ENCODE measurements at regions not wholly inside any gene's neighbourhood (a gene's known extent, or its start where the extent isn't known, plus 50 kb on each side); places are given as distances from the start of the nearest gene placed in this dataset.
"Not testable (repeated sequence)": the region's sequence is repeated elsewhere in the genome, so short reads cannot be mapped to it uniquely, and the experiment has no call there.

- H3K4me3 Mint-ChIP-seq: no peak overlapping the region
- H3K4me1 Mint-ChIP-seq (ENCODE audit: low read depth): no peaks in the 10 kb centered on the region
- CTCF ChIA-PET: no interaction called here
- POLR2A ChIA-PET: no interaction called here
- no peak for ATAC-seq
- H3K27ac Mint-ChIP-seq: no peak overlapping the region
- H3K9me3 Mint-ChIP-seq (ENCODE audit: insufficient read depth): peaks cover 36% of the 10 kb centered on the region
- no peaks in the 10 kb centered on the region for H3K27me3 Mint-ChIP-seq (ENCODE audit: low read depth)
- DNase-seq: no peak
- no peaks in the 10 kb centered on the region for H3K36me3 Mint-ChIP-seq (ENCODE audit: low read depth)
These were observed 188.7 kb downstream of the RPAP3 start for GRCh38 chr12:47517122-47517521.

- Mint-ChIP-seq H3K27me3 (ENCODE audit: low read depth) (no peaks in the 10 kb centered on the region), H3K36me3 (ENCODE audit: low read depth) (no peaks in the 10 kb centered on the region), H3K9me3 (ENCODE audit: insufficient read depth) (peaks cover 14% of the 10 kb centered on the region), H3K4me1 (ENCODE audit: low read depth) (no peaks in the 10 kb centered on the region), H3K27ac (no peak overlapping the region), H3K4me3 (no peak overlapping the region)
- DNase-seq: no peak
- ChIA-PET CTCF (no interaction called here), POLR2A (no interaction called here)
- ATAC-seq: no peak
These were observed 196.4 kb downstream of the RPAP3 start for GRCh38 chr12:47509398-47509851.

- Mint-ChIP-seq H3K36me3 (ENCODE audit: low read depth) (no peaks in the 10 kb centered on the region), H3K27me3 (ENCODE audit: low read depth) (no peaks in the 10 kb centered on the region), H3K4me3 (no peak overlapping the region), H3K27ac (no peak overlapping the region), H3K4me1 (ENCODE audit: low read depth) (no peaks in the 10 kb centered on the region), H3K9me3 (ENCODE audit: insufficient read depth) (peaks cover 3% of the 10 kb centered on the region)
- DNase-seq (no peak), ATAC-seq (no peak)
- CTCF ChIA-PET: no interaction called here
- POLR2A ChIA-PET: no interaction called here
These were observed 198.6 kb downstream of the RPAP3 start for GRCh38 chr12:47507221-47507620.

GRCh38 chr12:47504775-47505446, 200.9 kb downstream of the RPAP3 start:
- Mint-ChIP-seq H3K4me3 (no peak overlapping the region), H3K27ac (no peak overlapping the region), H3K9me3 (ENCODE audit: insufficient read depth) (peaks cover 3% of the 10 kb centered on the region), H3K4me1 (ENCODE audit: low read depth) (no peaks in the 10 kb centered on the region), H3K36me3 (ENCODE audit: low read depth) (no peaks in the 10 kb centered on the region), H3K27me3 (ENCODE audit: low read depth) (no peaks in the 10 kb centered on the region)
- ChIA-PET POLR2A (no interaction called here), CTCF (no interaction called here)
- ATAC-seq: no peak
- DNase-seq: no peak

- no peaks in the 10 kb centered on the region for H3K4me1 Mint-ChIP-seq (ENCODE audit: low read depth)
- no peak for DNase-seq
- H3K4me3 Mint-ChIP-seq: no peak overlapping the region
- CTCF ChIA-PET: no interaction called here
- peaks cover 3% of the 10 kb centered on the region for H3K36me3 Mint-ChIP-seq (ENCODE audit: low read depth)
- ATAC-seq: no peak
- no peak overlapping the region for H3K27ac Mint-ChIP-seq
- H3K9me3 Mint-ChIP-seq (ENCODE audit: insufficient read depth): no peaks in the 10 kb centered on the region
- no peaks in the 10 kb centered on the region for H3K27me3 Mint-ChIP-seq (ENCODE audit: low read depth)
- POLR2A ChIA-PET: no interaction called here
These were observed 212.0 kb downstream of the RPAP3 start for GRCh38 chr12:47493801-47494200.

- CTCF ChIA-PET: interaction anchor here (0.7 to 1.7 kb wide), 3 partner anchors 9 to 470 kb away, joined by 3 to 5 read pairs (median 3); no protein-coding TSS in a partner anchor
- Mint-ChIP-seq H3K9me3 (ENCODE audit: insufficient read depth) (peaks cover 11% of the 10 kb centered on the region), H3K36me3 (ENCODE audit: low read depth) (no peaks in the 10 kb centered on the region)
These were observed 214.1 kb downstream of the RPAP3 start for GRCh38 chr12:47491516-47492305.

GRCh38 chr12:47488888-47489287, 216.9 kb downstream of the RPAP3 start:
- no peak overlapping the region for H3K27ac Mint-ChIP-seq

More at GRCh38 chr12:47491516-47492305, 214.1 kb downstream of the RPAP3 start:
- no peaks in the 10 kb centered on the region for H3K27me3 Mint-ChIP-seq (ENCODE audit: low read depth)
- POLR2A ChIA-PET: no interaction called here
- ATAC-seq: no peak
- no peak for DNase-seq
- H3K27ac Mint-ChIP-seq: no peak overlapping the region
- H3K4me1 Mint-ChIP-seq (ENCODE audit: low read depth): no peaks in the 10 kb centered on the region
- H3K4me3 Mint-ChIP-seq: no peak overlapping the region

GRCh38 chr12:47481041-47481440, 224.8 kb downstream of the RPAP3 start:
- Mint-ChIP-seq H3K4me3 (no peak overlapping the region), H3K27me3 (ENCODE audit: low read depth) (no peaks in the 10 kb centered on the region), H3K4me1 (ENCODE audit: low read depth) (no peaks in the 10 kb centered on the region), H3K36me3 (ENCODE audit: low read depth) (no peaks in the 10 kb centered on the region), H3K27ac (no peak overlapping the region), H3K9me3 (ENCODE audit: insufficient read depth) (peaks cover 5% of the 10 kb centered on the region)
- ATAC-seq (no peak), DNase-seq (no peak)
- ChIA-PET POLR2A (no interaction called here), CTCF (no interaction called here)

More at GRCh38 chr12:47488888-47489287, 216.9 kb downstream of the RPAP3 start:
- ATAC-seq: no peak
- H3K4me3 Mint-ChIP-seq: no peak overlapping the region
- DNase-seq: no peak
- ChIA-PET POLR2A (no interaction called here), CTCF (no interaction called here)
- no peaks in the 10 kb centered on the region for H3K27me3 Mint-ChIP-seq (ENCODE audit: low read depth)
- peaks cover 11% of the 10 kb centered on the region for H3K9me3 Mint-ChIP-seq (ENCODE audit: insufficient read depth)
- no peaks in the 10 kb centered on the region for H3K36me3 Mint-ChIP-seq (ENCODE audit: low read depth)
- H3K4me1 Mint-ChIP-seq (ENCODE audit: low read depth): no peaks in the 10 kb centered on the region

- no peak overlapping the region for H3K4me3 Mint-ChIP-seq
- no peak for ATAC-seq
- H3K27ac Mint-ChIP-seq: no peak overlapping the region
- ChIA-PET POLR2A (no interaction called here), CTCF (no interaction called here)
- H3K4me1 Mint-ChIP-seq (ENCODE audit: low read depth): no peaks in the 10 kb centered on the region
- no peaks in the 10 kb centered on the region for H3K27me3 Mint-ChIP-seq (ENCODE audit: low read depth)
- H3K9me3 Mint-ChIP-seq (ENCODE audit: insufficient read depth): peaks cover 12% of the 10 kb centered on the region
- DNase-seq: no peak
- H3K36me3 Mint-ChIP-seq (ENCODE audit: low read depth): no peaks in the 10 kb centered on the region
These were observed 227.4 kb downstream of the RPAP3 start for GRCh38 chr12:47478426-47478825.

- POLR2A ChIA-PET: no interaction called here
- Mint-ChIP-seq H3K36me3 (ENCODE audit: low read depth) (no peaks in the 10 kb centered on the region), H3K4me3 (no peak overlapping the region)
These were observed 232.7 kb downstream of the RPAP3 start for GRCh38 chr12:47473091-47473490.

GRCh38 chr12:47470349-47470748, 235.5 kb downstream of the RPAP3 start:
- POLR2A ChIA-PET; H3K4me1 Mint-ChIP-seq (ENCODE audit: low read depth); H3K36me3 Mint-ChIP-seq (ENCODE audit: low read depth); DNase-seq; H3K27me3 Mint-ChIP-seq (ENCODE audit: low read depth); H3K4me3 Mint-ChIP-seq; CTCF ChIA-PET; H3K9me3 Mint-ChIP-seq (ENCODE audit: insufficient read depth); H3K27ac Mint-ChIP-seq; ATAC-seq: not testable (repeated sequence)

More at GRCh38 chr12:47473091-47473490, 232.7 kb downstream of the RPAP3 start:
- CTCF ChIA-PET: no interaction called here
- Mint-ChIP-seq H3K9me3 (ENCODE audit: insufficient read depth) (peaks cover 15% of the 10 kb centered on the region), H3K27me3 (ENCODE audit: low read depth) (no peaks in the 10 kb centered on the region), H3K4me1 (ENCODE audit: low read depth) (no peaks in the 10 kb centered on the region), H3K27ac (no peak overlapping the region)
- no peak for DNase-seq
- no peak for ATAC-seq

GRCh38 chr12:47463918-47464317, 241.9 kb downstream of the RPAP3 start:
- H3K36me3 Mint-ChIP-seq (ENCODE audit: low read depth); H3K4me1 Mint-ChIP-seq (ENCODE audit: low read depth); H3K27ac Mint-ChIP-seq; POLR2A ChIA-PET; H3K27me3 Mint-ChIP-seq (ENCODE audit: low read depth); ATAC-seq; DNase-seq; CTCF ChIA-PET; H3K9me3 Mint-ChIP-seq (ENCODE audit: insufficient read depth); H3K4me3 Mint-ChIP-seq: not testable (repeated sequence)
